Esophagus muscularis mucosa (tissue), 4 donors: ENCODE measurements at regions not wholly inside any gene's neighbourhood (a gene's known extent, or its start where the extent isn't known, plus 50 kb on each side); places are given as distances from the start of the nearest gene placed in this dataset.

ENCODE experiments used
- DNase-seq: peaks from one replicate; pipeline ENCODE4 v3.0.0-alpha.2; 2017; ENCODE audit errors: extremely low spot score
- H3K27ac ChIP-seq, 4 donors: fragments of 200-600 bp; sonication (generic); replicated peaks in 1 of 4; 1 replicate in 3 of 4; 2 replicates in 1 of 4; pipeline ENCODE4 v1.5.1; 2016 to 2019; ENCODE audit warnings: mild to moderate bottlenecking in 1 of 4
- H3K27me3 ChIP-seq, 4 donors: fragments of 200-600 bp; sonication (generic); one replicate each; pipeline versions ENCODE4 v1.5.1 to v1.6.0; 2016 to 2019
- H3K36me3 ChIP-seq, 4 donors: fragments of 200-600 bp; sonication (generic); one replicate each; pipeline ENCODE4 v1.5.1; 2016 to 2019
- H3K4me1 ChIP-seq, 4 donors: fragments of 200-600 bp; sonication (generic); one replicate each; pipeline ENCODE4 v1.5.1; 2016 to 2019
- H3K4me3 ChIP-seq, 4 donors: fragments of 200-600 bp; sonication (generic); 1 replicate in 2 of 4; 2 replicates in 2 of 4; pipeline ENCODE4 v1.5.1; 2016 to 2019; ENCODE audit warnings: mild to moderate bottlenecking in 4 of 4, moderate library complexity in 1 of 4
- H3K9me3 ChIP-seq, 4 donors: fragments of 200-600 bp; sonication (generic); 1 replicate in 3 of 4; 2 replicates in 1 of 4; pipeline ENCODE4 v1.5.1; 2016 to 2019
- EP300 ChIP-seq: sonication (generic); formaldehyde crosslinking; IDR thresholded peaks from one replicate; pipeline ENCODE4 v1.6.1; 2017; ENCODE audit warnings: antibody characterized with exemption
- POLR2A ChIP-seq: fragments of 450-650 bp; IDR thresholded peaks from one replicate; pipeline ENCODE4 v1.6.1; 2017; ENCODE audit warnings: antibody characterized with exemption, moderate library complexity, mild to moderate bottlenecking, low read depth
- POLR2AphosphoS5 ChIP-seq, 2 donors: sonication (generic); formaldehyde crosslinking; IDR thresholded peaks; one replicate each; pipeline ENCODE4 v1.6.1; 2017; ENCODE audit warnings: antibody characterized with exemption in 2 of 2
- WGBS: methylation state at CpG from one replicate; pipeline ENCODE4 v1.1.5; 2018; 5-methylcytosine and 5-hydroxymethylcytosine counted together
- intact Hi-C: fragments of 100-400 bp; cut with DNase I; formaldehyde crosslinking; loops from one replicate; pipeline ENCODE4 v1.15.1; 2023
- TF ChIP-seq, protein P1 (sequence below), 3 experiments: fragments of 200-600 bp in 2 of 3; fragments of 450-650 bp in 1 of 3; sonication (generic) in 2 of 3; IDR thresholded peaks; one replicate each; pipeline ENCODE4 v1.5.1; 2017 to 2019; ENCODE audit warnings: antibody characterized with exemption in 3 of 3, mild to moderate bottlenecking in 2 of 3, moderate library complexity in 1 of 3

- TF ChIP-seq POLR2AphosphoS5 (IDR thresholded peaks at IDR 0.05), result no peak
- TF ChIP-seq EP300, result no peak
- TF ChIP-seq, protein P1, sequence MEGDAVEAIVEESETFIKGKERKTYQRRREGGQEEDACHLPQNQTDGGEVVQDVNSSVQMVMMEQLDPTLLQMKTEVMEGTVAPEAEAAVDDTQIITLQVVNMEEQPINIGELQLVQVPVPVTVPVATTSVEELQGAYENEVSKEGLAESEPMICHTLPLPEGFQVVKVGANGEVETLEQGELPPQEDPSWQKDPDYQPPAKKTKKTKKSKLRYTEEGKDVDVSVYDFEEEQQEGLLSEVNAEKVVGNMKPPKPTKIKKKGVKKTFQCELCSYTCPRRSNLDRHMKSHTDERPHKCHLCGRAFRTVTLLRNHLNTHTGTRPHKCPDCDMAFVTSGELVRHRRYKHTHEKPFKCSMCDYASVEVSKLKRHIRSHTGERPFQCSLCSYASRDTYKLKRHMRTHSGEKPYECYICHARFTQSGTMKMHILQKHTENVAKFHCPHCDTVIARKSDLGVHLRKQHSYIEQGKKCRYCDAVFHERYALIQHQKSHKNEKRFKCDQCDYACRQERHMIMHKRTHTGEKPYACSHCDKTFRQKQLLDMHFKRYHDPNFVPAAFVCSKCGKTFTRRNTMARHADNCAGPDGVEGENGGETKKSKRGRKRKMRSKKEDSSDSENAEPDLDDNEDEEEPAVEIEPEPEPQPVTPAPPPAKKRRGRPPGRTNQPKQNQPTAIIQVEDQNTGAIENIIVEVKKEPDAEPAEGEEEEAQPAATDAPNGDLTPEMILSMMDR (IDR thresholded peaks at IDR 0.05), result no peak
- no peak for TF ChIP-seq POLR2A
- no peak overlapping the region for H3K4me3 ChIP-seq
- 92% methylated on average over 4 of the region's 4 CpGs for WGBS
- peaks cover 0 to 9% (median 8%) of the 10 kb centered on the region in 4 donors for H3K4me1 ChIP-seq
- no peaks in the 10 kb centered on the region for H3K36me3 ChIP-seq
- no peak for DNase-seq
- no peaks in the 10 kb centered on the region for H3K27me3 ChIP-seq
- no peaks in the 10 kb centered on the region for H3K9me3 ChIP-seq
- intact Hi-C loops, result no loop called here
- no peak overlapping the region for H3K27ac ChIP-seq
Measured at GRCh38 chr5:168008555-168008954, 282.9 kb upstream of the WWC1 start.

- Histone ChIP-seq H3K36me3 (no peaks in the 10 kb centered on the region), H3K27ac (no peak overlapping the region), H3K9me3 (no peaks in the 10 kb centered on the region), H3K4me1 (peaks cover 0 to 8% (median 8%) of the 10 kb centered on the region in 4 donors), H3K27me3 (no peaks in the 10 kb centered on the region), H3K4me3 (no peak overlapping the region)
- WGBS, result 84% methylated on average over 6 of the region's 6 CpGs
- DNase-seq, result no peak
- intact Hi-C loops, result no loop called here
- TF ChIP-seq POLR2A (no peak), EP300 (no peak), POLR2AphosphoS5 (IDR thresholded peaks at IDR 0.05) (no peak)
- TF ChIP-seq, protein P1 (IDR thresholded peaks at IDR 0.05), result no peak
Measured at GRCh38 chr5:168011096-168011495, 280.3 kb upstream of the WWC1 start.

- no peak for DNase-seq
- intact Hi-C loops, result no loop called here
- Histone ChIP-seq H3K4me3 (no peak overlapping the region), H3K36me3 (no peaks in the 10 kb centered on the region), H3K27me3 (no peaks in the 10 kb centered on the region), H3K4me1 (no peaks in the 10 kb centered on the region), H3K9me3 (no peaks in the 10 kb centered on the region), H3K27ac (no peak overlapping the region)
- 84% methylated on average over 5 of the region's 5 CpGs for WGBS
- TF ChIP-seq, protein P1 (IDR thresholded peaks at IDR 0.05), result no peak
- TF ChIP-seq POLR2AphosphoS5 (IDR thresholded peaks at IDR 0.05) (no peak), POLR2A (no peak), EP300 (no peak)
Measured at GRCh38 chr5:168012006-168012405, 279.4 kb upstream of the WWC1 start.

GRCh38 chr5:168013546-168013945 is 277.9 kb upstream of the WWC1 start:
- no peaks in the 10 kb centered on the region for H3K27me3 ChIP-seq
- TF ChIP-seq POLR2AphosphoS5 (IDR thresholded peaks at IDR 0.05) (no peak), EP300 (no peak), POLR2A (no peak)
- TF ChIP-seq, protein P1 (IDR thresholded peaks at IDR 0.05), result no peak
- intact Hi-C loops, result no loop called here
- no peak overlapping the region for H3K27ac ChIP-seq
- no peak for DNase-seq
- H3K9me3 ChIP-seq, result no peaks in the 10 kb centered on the region
- no peak overlapping the region for H3K4me3 ChIP-seq
- no peaks in the 10 kb centered on the region for H3K36me3 ChIP-seq
- WGBS, result 87% methylated on average over 4 of the region's 4 CpGs
- H3K4me1 ChIP-seq, result no peaks in the 10 kb centered on the region

GRCh38 chr5:168014433-168015123 is 276.9 kb upstream of the WWC1 start:
- WGBS, result 86% methylated on average over 4 of the region's 5 CpGs
- H3K9me3 ChIP-seq, result no peaks in the 10 kb centered on the region
- no peak overlapping the region for H3K27ac ChIP-seq
- no peaks in the 10 kb centered on the region for H3K4me1 ChIP-seq
- no peak overlapping the region for H3K4me3 ChIP-seq
- no peaks in the 10 kb centered on the region for H3K27me3 ChIP-seq
- intact Hi-C loops, result no loop called here
- TF ChIP-seq, protein P1 (IDR thresholded peaks at IDR 0.05), result no peak
- TF ChIP-seq POLR2AphosphoS5 (IDR thresholded peaks at IDR 0.05) (no peak), POLR2A (no peak), EP300 (no peak)
- no peak for DNase-seq
- no peaks in the 10 kb centered on the region for H3K36me3 ChIP-seq
